ENCODE measurements at regions not wholly inside any gene's neighbourhood (a gene's known extent, or its start where the extent isn't known, plus 50 kb on each side); places are given as distances from the start of the nearest gene placed in this dataset.

- in situ Hi-C loops (cut with HindIII; ENCODE audit: low sequenced_read_pairs), result no loop called here
- no peak for TF ChIP-seq CTCF (IDR thresholded peaks at IDR 0.05; ENCODE audit: low read depth, low read length)
- H3K4me3 ChIP-seq (ENCODE audit: low read depth, low read length), result no peak overlapping the region
- no peak for DNase-seq (ENCODE audit: low read depth, low spot score)
These were observed 381.0 kb downstream of the TTLL7 start for GRCh38 chr1:83617883-83618282.

- no peak for TF ChIP-seq CTCF (IDR thresholded peaks at IDR 0.05; ENCODE audit: low read depth, low read length)
- DNase-seq (ENCODE audit: low read depth, low spot score), result no peak
- in situ Hi-C loops (cut with HindIII; ENCODE audit: low sequenced_read_pairs), result no loop called here
- no peak overlapping the region for H3K4me3 ChIP-seq (ENCODE audit: low read depth, low read length)
These were observed 383.6 kb downstream of the TTLL7 start for GRCh38 chr1:83615370-83615769.

GRCh38 chr1:83606416-83606955 is 392.4 kb downstream of the TTLL7 start:
- no peak for DNase-seq (ENCODE audit: low read depth, low spot score)
- no peak for TF ChIP-seq CTCF (IDR thresholded peaks at IDR 0.05; ENCODE audit: low read depth, low read length)
- in situ Hi-C loops (cut with HindIII; ENCODE audit: low sequenced_read_pairs), result no loop called here
- no peak overlapping the region for H3K4me3 ChIP-seq (ENCODE audit: low read depth, low read length)

DNA sequence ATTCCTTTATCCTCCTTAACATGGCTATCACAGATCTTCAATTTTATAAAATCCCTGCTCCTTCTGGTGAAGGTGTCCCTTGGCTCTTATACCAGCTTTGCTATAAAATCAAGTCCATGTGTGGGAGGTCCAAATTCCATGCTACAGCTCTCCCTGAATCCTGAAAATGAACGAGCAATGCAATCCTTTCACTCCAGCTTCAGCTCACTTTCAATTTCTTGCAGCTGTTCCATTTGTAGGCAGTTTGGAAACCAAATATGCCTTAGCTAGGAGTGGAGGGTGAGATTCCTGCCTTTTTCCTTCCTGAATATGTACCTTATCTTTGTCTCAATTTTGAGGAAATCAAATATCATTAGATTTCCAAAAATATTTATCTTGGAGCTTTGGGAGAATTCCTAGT is 402.6 kb downstream of the TTLL7 start:
- in situ Hi-C loops (cut with HindIII; ENCODE audit: low sequenced_read_pairs), result no loop called here
- no peak overlapping the region for H3K4me3 ChIP-seq (ENCODE audit: low read depth, low read length)
- TF ChIP-seq CTCF (IDR thresholded peaks at IDR 0.05; ENCODE audit: low read depth, low read length), result no peak
- DNase-seq (ENCODE audit: low read depth, low spot score), result no peak

- in situ Hi-C loops (cut with HindIII; ENCODE audit: low sequenced_read_pairs), result no loop called here
- DNase-seq (ENCODE audit: low read depth, low spot score), result no peak
- no peak for TF ChIP-seq CTCF (IDR thresholded peaks at IDR 0.05; ENCODE audit: low read depth, low read length)
- H3K4me3 ChIP-seq (ENCODE audit: low read depth, low read length), result no peak overlapping the region
These were observed 405.9 kb downstream of the TTLL7 start for GRCh38 chr1:83593073-83593472.

DNA sequence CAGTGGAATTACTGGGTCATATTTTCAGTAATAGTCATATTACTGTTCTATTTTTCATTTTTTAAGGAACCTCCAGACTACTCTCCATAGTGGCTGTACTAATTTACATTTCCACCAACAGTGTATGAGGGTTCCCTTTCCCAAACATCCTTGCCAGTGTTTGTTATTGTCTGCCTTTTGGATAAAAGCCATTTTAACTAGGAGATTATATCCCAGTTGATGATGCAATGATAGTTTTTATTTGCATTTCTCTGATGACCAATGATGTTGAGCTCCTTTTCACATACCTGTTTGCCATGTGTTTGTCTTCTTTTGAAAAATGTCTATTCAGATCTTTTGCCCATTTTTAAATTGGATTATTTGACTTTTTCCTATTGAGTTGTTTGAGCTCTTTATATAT is 410.8 kb downstream of the TTLL7 start:
- in situ Hi-C loops (cut with HindIII; ENCODE audit: low sequenced_read_pairs), result no loop called here
- DNase-seq (ENCODE audit: low read depth, low spot score), result no peak
- TF ChIP-seq CTCF (IDR thresholded peaks at IDR 0.05; ENCODE audit: low read depth, low read length), result no peak
- H3K4me3 ChIP-seq (ENCODE audit: low read depth, low read length), result no peak overlapping the region

All from astrocyte of the spinal cord (primary cell).